ENCODE measurements at regions not wholly inside any gene's neighbourhood (a gene's known extent, or its start where the extent isn't known, plus 50 kb on each side); places are given as distances from the start of the nearest gene placed in this dataset.
"Not testable (repeated sequence)": the region's sequence is repeated elsewhere in the genome, so short reads cannot be mapped to it uniquely, and the experiment has no call there.

DNA sequence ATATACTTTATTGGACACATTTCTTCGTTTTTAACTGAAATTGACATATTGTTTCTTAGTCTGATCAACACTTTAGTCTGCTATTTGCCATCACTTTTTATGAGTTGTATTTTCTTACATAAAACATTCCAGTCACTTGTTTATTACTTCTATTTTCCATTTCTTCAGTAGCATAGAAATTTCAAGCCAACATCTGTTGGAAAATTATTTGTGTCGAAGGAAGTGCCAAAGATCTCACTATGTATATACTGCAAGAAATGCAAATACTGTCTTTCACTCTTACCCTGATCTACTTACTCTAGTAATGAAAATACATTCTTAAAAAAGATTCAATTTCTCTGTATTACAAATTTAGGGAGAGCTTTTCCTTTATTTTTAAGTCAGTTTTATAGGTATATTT, 105.9 kb downstream of the SLC17A6 start:
- no peak for DNase-seq (ENCODE audit: low spot score)

DNA sequence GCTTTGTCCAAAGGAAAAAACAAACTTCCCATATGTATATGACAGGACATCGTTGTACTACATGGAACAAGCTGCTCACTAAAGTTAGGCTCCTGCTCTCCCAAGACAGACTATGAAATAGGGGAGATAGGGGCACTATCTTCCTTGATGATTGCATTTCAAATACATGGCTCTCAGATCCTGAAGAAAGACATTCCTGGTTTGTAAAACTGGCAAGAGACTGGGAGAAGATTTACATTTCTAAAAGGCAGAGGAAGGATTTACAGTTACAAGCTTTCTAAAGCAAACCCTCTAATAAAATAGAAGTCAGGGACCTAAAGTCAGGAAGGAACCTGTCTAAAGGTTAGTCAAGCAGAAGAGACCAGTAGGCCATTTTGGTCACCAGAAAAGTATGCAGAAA, 103.7 kb downstream of the SLC17A6 start:
- DNase-seq (ENCODE audit: low spot score), result no peak

DNA sequence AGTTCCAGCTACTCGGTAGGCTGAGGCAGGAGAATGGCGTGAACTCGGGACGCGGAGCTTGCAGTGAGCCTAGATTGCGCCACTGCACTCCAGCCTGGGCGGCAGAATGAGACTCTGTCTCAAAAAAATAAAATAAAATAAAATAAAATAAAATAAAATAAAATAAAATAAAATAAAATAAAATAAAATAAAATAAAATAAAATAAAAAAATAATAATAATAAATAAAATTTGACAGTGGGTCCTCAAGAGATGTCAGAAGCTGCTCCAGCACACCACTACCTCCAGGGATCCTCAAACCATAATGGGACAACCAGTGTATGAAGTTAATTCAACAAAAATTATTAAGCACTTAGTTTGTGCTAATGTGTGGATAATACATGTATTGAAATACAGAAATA, 97.4 kb downstream of the SLC17A6 start:
- not testable (repeated sequence) for DNase-seq (ENCODE audit: low spot score)

DNA sequence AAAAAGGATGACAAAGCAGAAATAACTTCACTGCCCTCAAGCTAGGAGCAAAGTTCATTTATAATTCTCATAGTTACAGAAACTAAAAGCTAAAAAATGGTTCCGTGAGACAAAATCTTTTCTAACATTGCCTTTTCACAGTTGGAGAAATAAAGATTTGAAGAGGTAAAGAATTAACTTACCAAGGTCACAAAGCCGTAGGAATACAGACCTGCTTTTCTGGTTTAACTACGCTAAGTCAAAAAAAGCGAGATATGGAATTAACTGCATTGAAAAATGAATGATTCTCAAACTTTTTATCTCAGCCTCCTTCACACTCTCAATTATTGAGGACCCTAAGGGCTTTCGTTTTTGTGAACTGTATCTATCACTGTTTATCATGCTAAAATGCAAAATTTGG, 95.3 kb downstream of the SLC17A6 start:
- DNase-seq (ENCODE audit: low spot score), result no peak

DNA sequence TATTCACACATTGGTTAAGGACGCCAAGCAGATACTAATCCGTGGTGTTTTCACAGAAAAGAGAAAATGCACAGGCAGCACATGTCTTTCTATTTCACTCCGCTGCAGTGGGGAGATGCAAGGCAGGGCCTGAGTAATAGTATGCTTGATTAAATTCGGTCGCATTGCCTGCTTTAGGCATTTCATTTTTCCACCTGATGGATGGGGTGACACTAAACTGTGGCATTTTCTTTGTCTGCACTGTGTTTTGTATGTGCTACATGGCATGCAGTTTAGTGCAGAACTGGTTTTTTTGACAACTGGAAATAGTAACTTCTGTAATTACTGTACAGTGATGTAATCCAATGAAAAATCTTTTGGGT, 94.9 kb downstream of the SLC17A6 start:
- DNase-seq (ENCODE audit: low spot score), result no peak

DNA sequence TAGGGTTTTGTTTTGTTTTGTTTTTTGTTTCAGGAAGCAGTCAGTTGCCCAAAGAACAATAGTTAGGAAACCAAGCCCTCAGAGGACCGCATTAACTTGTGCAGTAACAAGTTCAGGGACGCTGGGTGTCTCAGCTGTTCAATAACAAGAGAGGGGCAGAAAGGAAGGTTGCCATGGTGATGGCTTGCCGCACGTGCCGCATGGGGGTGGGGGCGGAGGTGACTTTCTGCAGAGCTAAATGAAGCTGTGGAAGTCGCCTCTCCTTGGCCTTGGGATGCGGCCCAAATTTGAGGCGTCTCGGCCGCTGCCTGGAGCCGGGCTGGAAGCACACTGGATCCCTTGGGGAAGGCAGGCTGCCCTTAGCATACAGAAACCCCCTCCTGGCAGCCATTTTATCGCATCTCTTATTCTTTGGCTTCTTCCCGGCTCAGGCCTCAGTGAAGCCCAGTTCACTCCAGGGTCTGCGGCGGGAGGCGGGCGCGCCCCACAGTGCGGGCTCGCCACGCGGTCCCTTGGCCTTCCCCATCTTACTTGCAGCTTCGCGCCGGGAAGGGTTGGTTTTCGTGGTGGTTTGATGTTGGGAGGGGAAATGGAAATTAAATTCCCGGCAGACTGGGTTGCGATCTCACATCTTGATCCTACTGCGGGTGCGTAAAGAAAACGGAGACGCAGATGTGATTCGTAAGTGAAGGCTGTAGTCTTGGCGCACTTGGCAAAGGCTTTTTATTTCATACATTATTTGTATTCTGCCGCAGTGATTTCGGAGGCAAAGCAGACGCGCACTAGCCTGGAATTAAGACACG, 94.3 kb downstream of the SLC17A6 start:
- DNase-seq (ENCODE audit: low spot score), result no peak

DNA sequence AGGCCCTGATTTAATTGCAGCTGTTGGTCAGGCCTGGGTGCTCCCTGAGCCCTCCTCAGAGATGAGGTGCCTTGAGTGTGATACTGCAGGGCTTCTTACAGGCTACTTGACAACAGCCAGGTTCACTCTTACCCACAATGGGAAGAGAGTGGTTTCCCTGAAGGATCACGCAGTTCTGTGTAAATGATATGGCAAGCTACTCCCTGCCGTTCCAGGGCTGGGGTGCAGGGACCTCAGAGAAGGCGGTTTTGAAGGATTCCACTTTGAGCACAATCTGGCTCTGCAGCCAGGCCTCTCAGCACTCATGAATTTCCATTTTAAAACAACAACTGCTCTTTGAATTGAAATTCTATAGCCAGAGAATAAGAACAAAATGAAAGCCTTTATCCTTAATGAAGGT, 92.9 kb downstream of the SLC17A6 start:
- DNase-seq (ENCODE audit: low spot score), result no peak

DNA sequence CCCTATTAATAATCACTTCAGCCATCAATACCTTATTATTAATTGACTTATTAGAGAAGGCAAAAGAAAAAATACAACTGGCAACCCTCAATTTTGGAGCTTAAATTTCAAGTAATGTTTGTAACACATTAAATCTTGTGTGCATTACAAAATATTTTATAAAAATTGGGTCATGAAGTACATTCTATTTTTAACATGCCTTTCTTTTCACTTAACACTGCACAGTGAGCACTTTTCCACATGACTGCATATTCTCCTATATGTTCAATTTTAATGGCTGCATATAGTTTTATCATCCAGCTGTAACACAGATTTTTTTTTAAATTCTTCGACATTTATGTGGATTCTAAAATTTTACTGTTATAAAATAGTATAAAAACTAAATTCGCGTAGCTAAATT, 92.5 kb downstream of the SLC17A6 start:
- DNase-seq (ENCODE audit: low spot score), result no peak

DNA sequence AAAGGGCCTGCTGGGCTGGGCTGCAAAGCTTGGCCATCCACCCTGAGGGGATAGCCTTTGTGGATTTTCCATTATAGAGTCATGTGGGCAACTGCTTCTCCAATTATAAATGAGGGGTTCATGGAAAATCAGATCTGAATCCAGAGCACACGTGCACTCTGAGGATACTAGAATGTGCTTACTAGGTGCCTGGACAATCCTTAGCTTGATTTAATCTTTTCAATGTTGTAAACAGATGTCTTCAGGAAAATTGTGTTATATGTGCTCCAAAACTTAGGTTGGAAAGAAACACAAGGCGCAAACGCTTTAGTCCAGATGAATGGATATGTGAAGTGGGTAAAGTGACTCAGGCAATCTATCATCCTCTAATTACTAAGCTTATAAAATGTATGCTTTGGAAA, 92.0 kb downstream of the SLC17A6 start:
- DNase-seq (ENCODE audit: low spot score), result no peak

All from H4 (cell line).